ENCODE measurements at regions not wholly inside any gene's neighbourhood (a gene's known extent, or its start where the extent isn't known, plus 50 kb on each side); places are given as distances from the start of the nearest gene placed in this dataset.

- dilution Hi-C loops (cut with HindIII; ENCODE audit: low sequenced_read_pairs, unreplicated experiment) (no loop called here), in situ Hi-C loops (cut with MboI; ENCODE audit: low sequenced_read_pairs) (no loop called here), intact Hi-C loops (cut with micrococcal nuclease) (no loop called here)
- H4K5ac ChIP-seq (ENCODE audit: low read depth, low read length), result no peak overlapping the region
- H3K56ac ChIP-seq (ENCODE audit: extremely low read depth, insufficient read depth, low read length), result no peak overlapping the region
- no peak overlapping the region for H3K4ac ChIP-seq (ENCODE audit: low read depth, low read length)
- H2AK9ac ChIP-seq (replicated peaks; ENCODE audit: low read depth, low read length, poor library complexity), result no peak overlapping the region
- H4K8ac ChIP-seq (ENCODE audit: low read depth in 2 of 2, low read length in 2 of 2), result no peak overlapping the region
- ATAC-seq (ENCODE audit: low read depth) (no peak), DNase-seq (no peak)
- ChIA-PET CTCF (interaction anchor here (1.4 kb wide), 1 partner anchor 176 kb away, joined by 4 read pairs; no protein-coding TSS in a partner anchor), POLR2A (ENCODE audit: unreplicated experiment) (no interaction called here)
- no peak overlapping the region for H3K23ac ChIP-seq (ENCODE audit: low read depth, low read length)
- H2BK5ac ChIP-seq (ENCODE audit: low read depth, low read length, poor library complexity, severe bottlenecking), result no peak overlapping the region
- H3K18ac ChIP-seq (ENCODE audit: low read depth, low read length), result no peak overlapping the region
- H2BK120ac ChIP-seq (ENCODE audit: low read depth, low read length), result no peak overlapping the region
- H3K9me1 ChIP-seq (ENCODE audit: insufficient read depth, low read length), result no peaks in the 10 kb centered on the region
- no peak overlapping the region for H2BK15ac ChIP-seq (ENCODE audit: low read depth, low read length)
- no peak overlapping the region for H3K14ac ChIP-seq (replicated peaks; ENCODE audit: low read depth, low read length)
- no peaks in the 10 kb centered on the region; the same call in 1 of the 2 replicates for H3K27me3 ChIP-seq (ENCODE audit: control insufficient read depth, insufficient read depth, low read length)
- WGBS, 2 experiments (ENCODE audit: extremely low coverage in 2 of 2, insufficient read length in 1 of 2), result 80% methylated on average over 2 of the region's 2 CpGs; no CpG with 5 or more reads in 1 of the 2 experiments
- no peaks in the 10 kb centered on the region for H4K20me1 ChIP-seq (ENCODE audit: insufficient read depth, low read length)
- H2BK20ac ChIP-seq (ENCODE audit: low read depth, low read length), result no peak overlapping the region
- no peak overlapping the region for H3K4me2 ChIP-seq (ENCODE audit: low read depth, low read length)
- no peak overlapping the region for H3K9ac ChIP-seq (ENCODE audit: low read depth, low read length)
- H3K27ac ChIP-seq (ENCODE audit: insufficient read depth, low read length), result no peak overlapping the region
- TF ChIP-seq MAZ (IDR thresholded peaks at IDR 0.05; ENCODE audit: borderline replicate concordance, low read depth, low read length) (no peak), NFE2L2 (IDR thresholded peaks at IDR 0.05; ENCODE audit: low read depth, low read length) (no peak), ELK1 (IDR thresholded peaks at IDR 0.05; ENCODE audit: borderline replicate concordance, low read depth, low read length) (no peak), USF2 (IDR thresholded peaks at IDR 0.05; ENCODE audit: low read depth, low read length) (no peak), MAFK (IDR thresholded peaks at IDR 0.05; ENCODE audit: low read depth, low read length) (no peak), BHLHE40 (IDR thresholded peaks at IDR 0.05; ENCODE audit: low read depth, low read length) (no peak), RFX5 (IDR thresholded peaks at IDR 0.05; ENCODE audit: low read depth, low read length) (no peak), FOS (IDR thresholded peaks at IDR 0.05; ENCODE audit: low read depth, low read length) (no peak), RCOR1 (IDR thresholded peaks at IDR 0.05; ENCODE audit: insufficient replicate concordance, low read length) (no peak), SMC3 (IDR thresholded peaks at IDR 0.05; ENCODE audit: low read depth, low read length) (no peak), CTCF (conservative IDR thresholded peaks at IDR 0.05; ENCODE audit: low read depth, low read length) (no peak), CEBPB (IDR thresholded peaks at IDR 0.05; ENCODE audit: low read depth, low read length) (no peak)
- no TSS peak for BruUV-seq (replicated peaks)
- no peaks in the 10 kb centered on the region for H3K79me1 ChIP-seq (ENCODE audit: low read depth in 1 of 2, low read length in 2 of 2)
- no peak overlapping the region for H2AFZ ChIP-seq (replicated peaks; ENCODE audit: low read length, poor library complexity)
- H3K4me1 ChIP-seq (ENCODE audit: control insufficient read depth, insufficient read depth, low read length), result no peaks in the 10 kb centered on the region
- no peak overlapping the region for H4K91ac ChIP-seq (ENCODE audit: insufficient read depth, low read depth, low read length)
- H3K4me3 ChIP-seq (ENCODE audit: insufficient read depth, low read depth, low read length), result no peak overlapping the region
- no peaks in the 10 kb centered on the region for H3K9me3 ChIP-seq (ENCODE audit: control insufficient read depth, insufficient read depth, low read length)
- H2AK5ac ChIP-seq (ENCODE audit: low read depth, low read length), result no peak overlapping the region
- no peaks in the 10 kb centered on the region for H3K36me3 ChIP-seq (ENCODE audit: control insufficient read depth, insufficient read depth, low read length)
Observed at GRCh38 chr10:61021926-61022325, 77.9 kb upstream of the RHOBTB1 start.
